ENCODE measurements at regions not wholly inside any gene's neighbourhood (a gene's known extent, or its start where the extent isn't known, plus 50 kb on each side); places are given as distances from the start of the nearest gene placed in this dataset.

DNA sequence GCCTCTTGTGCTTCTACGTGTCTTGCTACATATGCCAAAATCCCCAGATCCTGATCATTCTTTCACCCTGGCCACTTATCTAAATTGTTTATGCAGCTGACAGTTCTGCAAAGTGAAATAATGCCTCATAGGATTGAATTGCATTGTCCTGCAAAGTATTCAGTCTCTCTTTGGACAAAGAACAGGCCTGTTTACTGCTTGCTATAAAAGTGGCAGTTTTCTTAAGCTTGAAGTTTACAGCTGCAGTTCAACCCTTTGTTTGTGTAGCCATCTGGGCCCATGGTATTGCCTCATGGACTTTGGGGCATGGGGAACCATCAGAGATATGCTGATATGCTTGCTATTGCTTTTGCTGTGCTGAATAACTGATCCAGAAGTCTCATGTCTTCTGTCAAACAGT lies 523.2 kb downstream of the OTOL1 start:
- no peak for DNase-seq

- no peak for DNase-seq
Measured at GRCh38 chr3:162021206-162021605, 524.6 kb downstream of the OTOL1 start.

GRCh38 chr3:162022911-162023310 lies 526.3 kb downstream of the OTOL1 start:
- DNase-seq, result no peak

DNA sequence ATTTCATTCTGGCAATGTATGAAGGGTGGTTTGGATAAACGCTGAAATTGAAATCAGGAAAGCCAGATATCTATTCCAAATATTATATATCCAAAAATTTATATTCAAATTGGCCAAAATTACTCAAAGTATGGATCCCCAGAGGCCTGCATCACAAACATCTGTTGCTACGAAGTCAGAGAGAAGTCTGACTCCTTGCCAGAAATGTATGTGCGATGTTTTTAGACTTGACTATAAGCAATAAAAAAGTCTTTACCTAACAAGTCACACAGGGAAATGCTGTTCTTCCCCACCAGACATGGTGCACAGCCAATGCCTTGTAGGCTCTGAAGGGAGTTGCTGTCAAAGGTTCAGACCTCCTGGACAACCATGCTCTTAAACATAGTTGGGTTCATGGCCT lies 533.1 kb downstream of the OTOL1 start:
- DNase-seq, result no peak

- no peak for DNase-seq
Measured at GRCh38 chr3:162034368-162034767, 537.8 kb downstream of the OTOL1 start.

- no peak for DNase-seq
Measured at GRCh38 chr3:162041622-162042021, 545.0 kb downstream of the OTOL1 start.

DNA sequence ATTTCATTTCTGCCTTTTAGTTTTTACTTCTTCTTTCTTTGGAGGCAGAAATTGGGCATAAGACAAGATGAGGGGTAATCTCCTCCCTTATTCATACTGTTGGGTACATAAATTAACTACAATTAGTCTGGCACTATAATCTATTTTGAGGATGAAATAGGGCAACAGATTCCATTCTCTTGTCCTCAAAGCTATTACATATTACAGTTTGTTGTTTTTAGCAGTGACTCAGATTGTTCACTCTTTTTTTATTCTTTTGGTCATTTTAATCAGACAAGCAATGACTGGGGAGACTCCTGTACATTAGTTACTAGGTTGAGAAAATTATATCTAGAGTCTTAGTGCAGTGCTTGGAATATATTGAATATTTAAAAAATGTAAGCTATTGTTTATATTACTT lies 556.0 kb downstream of the OTOL1 start:
- no peak for DNase-seq

DNA sequence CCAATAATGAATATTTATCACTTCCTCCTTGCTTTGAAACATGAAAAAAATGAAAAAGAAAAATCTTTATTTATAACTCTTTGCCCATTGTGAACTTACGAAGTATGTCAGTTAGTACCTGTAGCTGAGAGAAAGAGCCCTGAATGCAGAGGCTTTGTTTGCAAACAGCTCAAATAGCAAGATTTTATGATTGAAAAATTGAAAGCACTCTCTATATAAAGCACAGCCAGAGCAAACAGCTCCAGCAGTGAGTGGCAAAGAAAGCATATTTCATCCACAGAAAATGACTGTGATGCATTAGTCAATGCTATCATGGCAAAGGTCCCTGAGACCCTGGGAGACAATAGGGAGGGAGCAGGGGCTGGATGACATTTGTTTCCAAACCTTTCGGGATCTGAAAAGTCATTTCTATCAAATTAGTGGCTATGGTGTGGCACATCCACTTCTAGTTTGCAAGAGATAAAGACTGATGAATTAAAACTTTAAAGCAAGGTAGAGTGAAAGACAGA lies 576.1 kb downstream of the OTOL1 start:
- no peak for DNase-seq

DNA sequence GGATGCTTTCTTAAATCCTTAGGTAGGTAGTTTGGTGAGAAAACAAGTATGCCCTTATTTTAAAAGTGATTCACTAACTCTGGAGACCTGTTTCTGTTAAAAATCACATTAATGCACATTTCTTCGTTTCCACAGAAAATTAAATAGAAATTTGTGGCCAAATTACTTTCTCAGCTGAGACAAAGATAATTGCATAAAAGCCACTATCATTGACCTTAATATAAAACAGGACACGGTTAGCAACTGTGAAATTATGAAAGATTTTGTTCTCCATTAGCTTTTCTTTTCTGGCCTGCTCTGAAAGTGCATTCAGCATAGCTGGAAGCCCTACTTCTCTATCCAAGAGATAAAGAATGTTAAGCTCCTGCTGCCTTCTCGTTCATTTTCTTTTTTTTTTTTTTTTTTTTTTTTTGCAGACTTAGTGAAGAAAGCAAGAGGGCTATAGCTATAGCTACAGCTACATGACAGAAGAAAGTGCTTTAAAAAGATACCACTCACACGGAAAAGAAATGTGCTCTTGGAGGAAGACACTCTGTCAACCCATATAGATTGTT lies 576.9 kb downstream of the OTOL1 start:
- no peak for DNase-seq

DNA sequence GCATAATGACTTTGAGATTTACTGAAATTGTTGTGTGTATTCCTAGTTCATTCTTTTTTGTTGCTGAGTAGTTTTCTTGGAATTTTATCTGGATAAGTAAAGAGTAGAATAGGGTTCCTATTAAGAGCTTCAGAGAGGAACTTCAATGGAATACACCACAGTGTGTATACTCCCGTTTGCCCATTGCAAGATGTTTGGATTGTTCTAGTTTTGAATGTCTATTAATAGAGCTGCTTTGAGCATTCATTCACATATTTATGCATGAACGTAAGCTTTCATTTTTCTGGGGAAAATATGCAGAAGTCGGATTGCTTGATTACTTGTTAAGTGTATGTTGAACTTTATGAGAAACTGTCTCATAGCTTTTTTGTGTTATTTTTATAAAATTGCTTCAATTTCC lies 580.5 kb downstream of the OTOL1 start:
- no peak for DNase-seq

DNA sequence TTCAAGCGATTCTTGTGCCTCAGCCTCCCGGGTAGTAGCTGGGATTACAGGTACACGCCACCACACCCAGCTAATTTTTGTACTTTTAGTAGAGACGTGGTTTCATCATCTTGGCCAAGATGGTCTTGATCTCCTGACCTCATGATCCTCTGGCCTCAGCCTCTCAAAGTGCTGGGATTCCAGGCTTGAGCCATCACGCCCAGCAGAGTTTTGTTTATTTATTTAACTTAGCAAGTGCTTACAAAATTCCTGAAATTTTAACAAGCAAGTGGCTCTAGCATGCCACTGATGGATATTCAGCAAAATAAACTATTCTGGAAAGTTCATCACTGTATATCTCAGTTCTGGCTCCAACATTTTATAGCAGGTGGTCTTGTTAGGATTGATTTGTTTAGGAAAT lies 585.9 kb downstream of the OTOL1 start:
- DNase-seq, result no peak

- DNase-seq, result no peak
Measured at GRCh38 chr3:162087361-162087760, 590.8 kb downstream of the OTOL1 start.

DNA sequence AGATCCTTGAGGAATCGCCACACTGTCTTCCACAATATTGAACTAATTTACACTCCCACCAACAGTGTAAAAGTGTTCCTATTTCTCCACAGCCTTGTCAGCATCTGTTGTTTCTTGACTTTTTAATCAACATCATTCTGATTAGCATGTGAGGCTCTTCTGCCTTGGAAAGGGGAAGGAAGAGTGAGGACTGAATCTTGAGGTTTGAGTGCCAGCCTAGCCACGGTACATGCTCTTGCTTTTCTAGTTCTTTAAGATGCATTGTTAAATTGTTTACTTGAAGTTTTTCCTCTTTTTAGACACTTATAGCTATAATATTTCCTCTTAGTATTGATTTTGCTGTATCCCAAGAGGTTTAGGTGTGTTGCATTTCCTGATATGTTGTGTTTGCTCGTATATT lies 596.1 kb downstream of the OTOL1 start:
- DNase-seq, result no peak

DNA sequence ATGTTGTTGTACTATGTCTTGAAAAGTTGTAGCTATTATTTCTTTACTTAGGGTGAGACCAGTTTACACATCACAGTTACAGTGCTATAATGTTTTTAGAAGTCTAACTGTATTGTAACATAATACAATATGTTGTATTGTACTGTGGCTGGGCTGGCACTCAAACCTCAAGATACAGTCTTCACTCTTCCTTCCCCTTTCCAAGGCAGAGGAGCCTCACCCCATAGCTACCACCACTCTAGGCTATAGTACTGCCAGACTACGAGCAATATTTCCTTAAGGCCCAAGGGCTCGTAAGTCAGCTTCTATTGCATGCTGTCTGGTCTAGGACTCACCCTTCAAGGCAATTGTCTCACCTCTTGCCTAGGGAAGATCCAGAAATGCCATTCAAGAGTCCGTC lies 597.7 kb downstream of the OTOL1 start:
- no peak for DNase-seq

GRCh38 chr3:162096874-162097273 lies 600.3 kb downstream of the OTOL1 start:
- DNase-seq, result no peak

DNA sequence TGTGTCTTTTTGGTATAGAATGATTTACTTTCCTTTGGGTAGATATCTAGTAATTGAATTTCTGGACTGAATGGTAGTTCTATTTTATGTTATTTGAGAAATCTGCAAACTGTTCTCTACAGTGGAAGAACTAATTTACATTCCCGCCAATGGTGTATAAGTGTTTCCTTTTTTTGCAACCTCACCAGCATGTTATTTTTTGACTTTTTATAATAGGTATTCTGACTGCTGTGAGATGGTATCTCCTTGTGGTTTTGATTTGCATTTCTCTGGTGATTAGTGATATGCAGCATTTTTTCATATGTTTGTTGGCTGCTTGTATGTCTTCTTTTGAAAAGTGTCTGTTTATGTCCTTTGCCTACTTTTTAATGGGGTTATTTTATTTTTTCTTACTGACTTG lies 607.2 kb downstream of the OTOL1 start:
- DNase-seq, result no peak

DNA sequence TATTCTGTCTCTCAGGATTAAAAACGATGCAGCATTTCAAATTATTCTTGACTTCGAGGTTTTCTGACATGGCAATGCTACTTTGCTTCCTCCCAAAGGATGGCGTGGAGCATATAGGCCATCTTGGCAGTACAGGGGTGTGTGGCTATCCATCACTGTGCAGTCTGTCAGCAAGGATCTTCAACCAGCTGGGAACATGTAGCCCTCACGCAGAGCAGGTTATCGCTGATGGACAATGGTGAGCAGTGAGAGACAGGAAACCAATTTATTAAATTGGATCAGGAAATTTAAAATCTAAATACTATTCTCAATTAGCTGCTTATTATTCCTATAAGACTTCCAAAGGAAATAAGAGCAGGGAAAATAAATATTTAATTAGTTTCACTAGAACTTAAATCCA lies 615.3 kb downstream of the OTOL1 start:
- DNase-seq, result no peak

DNA sequence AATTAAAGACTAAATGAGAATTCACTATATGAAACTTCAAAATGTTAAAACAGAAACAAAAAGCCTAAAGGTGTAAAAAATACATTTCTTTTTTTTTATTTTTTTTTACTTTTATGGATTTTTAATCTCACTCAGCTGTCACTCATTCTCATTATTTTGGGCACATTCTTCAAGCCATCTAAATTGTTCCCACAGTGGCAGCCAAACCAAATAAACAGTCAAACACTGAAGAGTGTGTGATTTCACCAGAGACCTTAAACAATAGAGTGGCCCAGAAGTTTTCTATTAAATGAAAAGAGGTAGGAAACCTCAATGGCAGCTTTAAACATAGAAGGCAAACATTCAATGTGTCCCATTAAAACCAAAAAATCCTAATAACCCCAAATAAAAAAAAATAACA lies 616.1 kb downstream of the OTOL1 start:
- DNase-seq, result no peak

- no peak for DNase-seq
Measured at GRCh38 chr3:162117961-162118360, 621.4 kb downstream of the OTOL1 start.

- no peak for DNase-seq
Measured at GRCh38 chr3:162119651-162120050, 623.0 kb downstream of the OTOL1 start.

DNA sequence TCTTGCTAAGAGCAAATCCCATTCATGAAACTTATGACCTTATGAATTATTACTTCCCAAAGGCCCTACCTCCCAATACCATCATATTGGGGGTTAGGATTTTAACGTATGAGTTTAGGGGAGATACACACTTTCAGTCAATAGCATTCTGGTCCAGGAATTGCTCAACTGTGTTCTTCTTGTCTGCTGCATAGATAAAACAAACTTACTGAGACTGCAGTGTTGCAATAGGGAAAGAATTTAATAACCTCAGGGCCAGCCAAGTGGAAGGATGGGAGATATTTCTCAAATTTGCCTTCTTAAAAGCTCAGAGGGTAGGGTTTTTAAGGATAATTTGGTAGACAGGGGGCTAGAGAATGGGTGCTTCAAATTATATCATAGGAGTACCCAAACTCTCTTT lies 625.8 kb downstream of the OTOL1 start:
- DNase-seq, result no peak

- DNase-seq, result no peak
Measured at GRCh38 chr3:162125790-162126189, 629.2 kb downstream of the OTOL1 start.

DNA sequence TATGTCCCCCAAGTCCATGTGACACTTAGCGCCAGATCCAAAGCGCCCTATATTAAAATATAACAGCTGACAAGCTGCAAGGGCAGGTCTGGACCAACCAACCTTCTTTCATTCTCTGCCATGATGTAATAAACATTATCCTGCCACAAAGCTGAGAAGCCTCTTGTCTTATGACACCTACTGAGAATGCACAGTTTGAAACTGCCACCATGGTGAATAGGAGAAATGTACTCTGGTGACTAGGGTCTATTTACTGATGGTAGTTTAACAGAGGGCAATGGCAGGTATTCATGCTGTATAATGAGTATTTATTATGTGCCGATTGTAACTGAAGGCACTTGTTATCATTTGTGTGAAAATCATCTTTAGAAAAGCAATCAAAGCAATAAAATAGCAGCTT lies 634.0 kb downstream of the OTOL1 start:
- DNase-seq, result no peak

DNA sequence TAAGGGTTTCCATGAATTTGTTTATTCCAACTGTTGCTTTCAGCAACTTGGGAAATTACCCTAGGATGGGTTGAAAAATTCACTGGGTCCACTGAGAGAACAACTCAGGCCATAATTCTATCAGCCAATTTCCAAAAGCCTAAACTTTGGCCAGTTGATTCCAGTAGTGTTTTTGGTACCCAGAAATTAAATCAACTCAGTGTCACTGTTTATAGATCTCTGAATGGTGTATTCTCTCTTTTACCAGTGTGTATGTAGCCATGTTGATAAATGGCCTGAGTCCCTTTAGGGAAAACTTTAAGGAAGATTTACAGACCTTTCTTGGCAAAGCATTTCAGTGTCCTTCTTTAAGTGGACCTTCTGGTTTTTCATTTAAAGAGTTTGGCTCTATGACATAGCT lies 636.4 kb downstream of the OTOL1 start:
- no peak for DNase-seq

- DNase-seq, result no peak
Measured at GRCh38 chr3:162134571-162134970, 638.0 kb downstream of the OTOL1 start.

DNA sequence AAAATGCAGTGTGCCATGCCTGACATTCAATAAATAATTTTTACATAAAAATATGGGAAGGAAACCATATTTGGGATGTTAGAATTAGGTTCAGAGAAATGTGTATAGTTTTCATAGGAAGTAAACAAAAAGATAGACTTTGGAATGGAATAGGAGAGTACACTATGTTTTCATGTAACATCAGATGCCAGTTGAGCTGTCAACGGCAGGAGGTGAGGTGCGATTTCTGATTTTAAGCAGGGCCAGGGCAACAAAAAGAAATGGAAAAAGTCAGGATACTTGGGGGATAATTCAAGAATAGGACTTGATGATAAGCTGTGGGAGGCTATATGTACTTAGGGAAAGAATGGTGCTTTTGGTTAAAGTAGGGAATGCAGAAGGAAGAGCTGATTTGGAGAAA lies 639.5 kb downstream of the OTOL1 start:
- no peak for DNase-seq

All from suppressor macrophage treated with lipopolysaccharide for 1 hour (primary cell).